ENCODE measurements at regions not wholly inside any gene's neighbourhood (a gene's known extent, or its start where the extent isn't known, plus 50 kb on each side); places are given as distances from the start of the nearest gene placed in this dataset.
"Not testable (repeated sequence)": the region's sequence is repeated elsewhere in the genome, so short reads cannot be mapped to it uniquely, and the experiment has no call there.

- no peak for DNase-seq (ENCODE audit: low spot score in 2 of 2)
- Histone ChIP-seq H3K36me3 (replicated peaks) (no peaks in the 10 kb centered on the region), H3K4me3 (no peak overlapping the region), H3K4me1 (no peaks in the 10 kb centered on the region; the same call in 1 of the 2 replicates), H3K9me3 (no peaks in the 10 kb centered on the region), H3K27me3 (ENCODE audit: low read depth) (no peaks in the 10 kb centered on the region)
- in situ Hi-C loops (cut with MboI; ENCODE audit: low sequenced_read_pairs): no loop called here
Measured at GRCh38 chr1:228939001-228939691, 203.9 kb downstream of the RHOU start.

- Histone ChIP-seq H3K4me3 (no peak overlapping the region), H3K9me3 (no peaks in the 10 kb centered on the region), H3K4me1 (peaks cover 4% of the 10 kb centered on the region), H3K36me3 (replicated peaks) (no peaks in the 10 kb centered on the region), H3K27me3 (ENCODE audit: low read depth) (no peaks in the 10 kb centered on the region)
- DNase-seq (ENCODE audit: low spot score in 2 of 2): no peak
- in situ Hi-C loops (cut with MboI; ENCODE audit: low sequenced_read_pairs): no loop called here
Measured at GRCh38 chr1:228939881-228940392, 204.7 kb downstream of the RHOU start.

- in situ Hi-C loops (cut with MboI; ENCODE audit: low sequenced_read_pairs): no loop called here
- Histone ChIP-seq H3K9me3 (no peaks in the 10 kb centered on the region), H3K27me3 (ENCODE audit: low read depth) (no peaks in the 10 kb centered on the region), H3K36me3 (replicated peaks) (no peaks in the 10 kb centered on the region), H3K4me3 (no peak overlapping the region), H3K4me1 (peaks cover 4% of the 10 kb centered on the region)
- no peak for DNase-seq (ENCODE audit: low spot score in 2 of 2)
Measured at GRCh38 chr1:228940526-228940925, 205.2 kb downstream of the RHOU start.

- Histone ChIP-seq H3K4me1 (peaks cover 4% of the 10 kb centered on the region), H3K27me3 (ENCODE audit: low read depth) (no peaks in the 10 kb centered on the region), H3K4me3 (no peak overlapping the region), H3K36me3 (replicated peaks) (no peaks in the 10 kb centered on the region), H3K9me3 (no peaks in the 10 kb centered on the region)
- in situ Hi-C loops (cut with MboI; ENCODE audit: low sequenced_read_pairs): no loop called here
- peak in 1 of 2 experiments; percentile 38 for DNase-seq (ENCODE audit: low spot score in 2 of 2)
Measured at GRCh38 chr1:228940926-228941325, 205.6 kb downstream of the RHOU start.

- peaks cover 4% of the 10 kb centered on the region for H3K4me1 ChIP-seq
- no peaks in the 10 kb centered on the region for H3K27me3 ChIP-seq (ENCODE audit: low read depth)
- H3K36me3 ChIP-seq (replicated peaks): no peaks in the 10 kb centered on the region
- no peaks in the 10 kb centered on the region for H3K9me3 ChIP-seq
- no peak overlapping the region for H3K4me3 ChIP-seq
- DNase-seq (ENCODE audit: low spot score in 2 of 2): no peak
- in situ Hi-C loops (cut with MboI; ENCODE audit: low sequenced_read_pairs): no loop called here
Measured at GRCh38 chr1:228941666-228942065, 206.4 kb downstream of the RHOU start.

GRCh38 chr1:228943436-228943835 lies 208.2 kb downstream of the RHOU start:
- in situ Hi-C loops (cut with MboI; ENCODE audit: low sequenced_read_pairs): no loop called here
- Histone ChIP-seq H3K27me3 (ENCODE audit: low read depth) (no peaks in the 10 kb centered on the region), H3K36me3 (replicated peaks) (no peaks in the 10 kb centered on the region), H3K4me1 (peaks cover 4% of the 10 kb centered on the region), H3K4me3 (no peak overlapping the region), H3K9me3 (no peaks in the 10 kb centered on the region)
- no peak for DNase-seq (ENCODE audit: low spot score in 2 of 2)

GRCh38 chr1:228944296-228944695 lies 209.0 kb downstream of the RHOU start:
- no peak for DNase-seq (ENCODE audit: low spot score in 2 of 2)
- no peak overlapping the region for H3K4me3 ChIP-seq
- H3K9me3 ChIP-seq: no peaks in the 10 kb centered on the region
- peaks cover 4% of the 10 kb centered on the region for H3K4me1 ChIP-seq
- no peaks in the 10 kb centered on the region for H3K27me3 ChIP-seq (ENCODE audit: low read depth)
- in situ Hi-C loops (cut with MboI; ENCODE audit: low sequenced_read_pairs): no loop called here
- H3K36me3 ChIP-seq (replicated peaks): no peaks in the 10 kb centered on the region

- Histone ChIP-seq H3K4me1 (peaks cover 4% of the 10 kb centered on the region), H3K27me3 (ENCODE audit: low read depth) (no peaks in the 10 kb centered on the region), H3K4me3 (no peak overlapping the region), H3K36me3 (replicated peaks) (no peaks in the 10 kb centered on the region), H3K9me3 (no peaks in the 10 kb centered on the region)
- peak in 1 of 2 experiments; percentile 25 for DNase-seq (ENCODE audit: low spot score in 2 of 2)
- in situ Hi-C loops (cut with MboI; ENCODE audit: low sequenced_read_pairs): no loop called here
Measured at GRCh38 chr1:228944935-228945371, 209.7 kb downstream of the RHOU start.

GRCh38 chr1:228945885-228946284 lies 210.6 kb downstream of the RHOU start:
- no peak for DNase-seq (ENCODE audit: low spot score in 2 of 2)
- Histone ChIP-seq H3K4me3 (no peak overlapping the region), H3K36me3 (replicated peaks) (no peaks in the 10 kb centered on the region), H3K4me1 (peaks cover 4% of the 10 kb centered on the region), H3K27me3 (ENCODE audit: low read depth) (no peaks in the 10 kb centered on the region), H3K9me3 (no peaks in the 10 kb centered on the region)
- in situ Hi-C loops (cut with MboI; ENCODE audit: low sequenced_read_pairs): no loop called here

GRCh38 chr1:228949617-228950016 lies 214.3 kb downstream of the RHOU start:
- H3K9me3 ChIP-seq; H3K36me3 ChIP-seq (replicated peaks); in situ Hi-C loops (cut with MboI; ENCODE audit: low sequenced_read_pairs); DNase-seq (ENCODE audit: low spot score in 2 of 2); H3K4me1 ChIP-seq; H3K4me3 ChIP-seq; H3K27me3 ChIP-seq (ENCODE audit: low read depth): not testable (repeated sequence)

- DNase-seq (ENCODE audit: low spot score in 2 of 2): no peak
- no peaks in the 10 kb centered on the region; the same call in 1 of the 2 replicates for H3K9me3 ChIP-seq
- H3K27me3 ChIP-seq (ENCODE audit: low read depth): no peaks in the 10 kb centered on the region
- no peaks in the 10 kb centered on the region for H3K4me1 ChIP-seq
- no peaks in the 10 kb centered on the region for H3K36me3 ChIP-seq (replicated peaks)
- in situ Hi-C loops (cut with MboI; ENCODE audit: low sequenced_read_pairs): no loop called here
- no peak overlapping the region for H3K4me3 ChIP-seq
Measured at GRCh38 chr1:228953207-228953606, 217.9 kb downstream of the RHOU start.

- H3K4me3 ChIP-seq; H3K36me3 ChIP-seq (replicated peaks); in situ Hi-C loops (cut with MboI; ENCODE audit: low sequenced_read_pairs); H3K9me3 ChIP-seq; DNase-seq (ENCODE audit: low spot score in 2 of 2); H3K27me3 ChIP-seq (ENCODE audit: low read depth); H3K4me1 ChIP-seq: not testable (repeated sequence)
Measured at GRCh38 chr1:228953808-228954207, 218.5 kb downstream of the RHOU start.

- Histone ChIP-seq H3K27me3 (ENCODE audit: low read depth) (no peaks in the 10 kb centered on the region), H3K4me3 (no peak overlapping the region), H3K4me1 (no peaks in the 10 kb centered on the region), H3K36me3 (replicated peaks) (no peaks in the 10 kb centered on the region), H3K9me3 (no peaks in the 10 kb centered on the region; the same call in 1 of the 2 replicates)
- in situ Hi-C loops (cut with MboI; ENCODE audit: low sequenced_read_pairs): no loop called here
- DNase-seq (ENCODE audit: low spot score in 2 of 2): no peak
Measured at GRCh38 chr1:228955691-228956090, 220.4 kb downstream of the RHOU start.

- no peaks in the 10 kb centered on the region for H3K36me3 ChIP-seq (replicated peaks)
- in situ Hi-C loops (cut with MboI; ENCODE audit: low sequenced_read_pairs): no loop called here
- no peaks in the 10 kb centered on the region; the same call in 1 of the 2 replicates for H3K9me3 ChIP-seq
- no peak for DNase-seq (ENCODE audit: low spot score in 2 of 2)
- no peak overlapping the region for H3K4me3 ChIP-seq
- no peaks in the 10 kb centered on the region for H3K4me1 ChIP-seq
- no peaks in the 10 kb centered on the region for H3K27me3 ChIP-seq (ENCODE audit: low read depth)
Measured at GRCh38 chr1:228956864-228957263, 221.6 kb downstream of the RHOU start.

Data from HAP-1 (cell line).